Common myeloid progenitor, CD34-positive (primary cell): ENCODE measurements at regions not wholly inside any gene's neighbourhood (a gene's known extent, or its start where the extent isn't known, plus 50 kb on each side); places are given as distances from the start of the nearest gene placed in this dataset.

Experiments used
- CTCF ChIA-PET: fragments of 350-600 bp; sonication (Branson Sonifier 250); formaldehyde crosslinking; loops from one replicate; lab custom pipeline; 2021; ENCODE audit warnings: antibody characterized with exemption; lab: Charles Lee
- POLR2A ChIA-PET: fragments of 350-600 bp; sonication (Branson Sonifier 250); formaldehyde crosslinking; loops from one replicate; lab custom pipeline; 2021; ENCODE audit warnings: antibody characterized with exemption; lab: Charles Lee
- DNase-seq, 3 donors: peaks; one replicate each; pipeline versions ENCODE4 v3.0.0 to v3.0.0-alpha.2; 2013
- H3K27ac ChIP-seq, 2 experiments: 1 replicate in 1 of 2; 2 replicates in 1 of 2; pipeline ENCODE4 v1.7.0; 2013; ENCODE audit warnings: inconsistent platforms in 2 of 2, low read length in 2 of 2, mild to moderate bottlenecking in 2 of 2, low read depth in 1 of 2, moderate library complexity in 1 of 2; ENCODE audit not compliant: severe bottlenecking in 2 of 2, insufficient read depth in 1 of 2, poor library complexity in 1 of 2
- H3K27me3 ChIP-seq, 5 experiments: replicated peaks in 2 of 5; 1 replicate in 3 of 5; 2 replicates in 2 of 5; pipeline versions ENCODE4 v1.6.1 to v1.7.0; 2013; ENCODE audit warnings: low read length in 4 of 5, mild to moderate bottlenecking in 2 of 5, moderate library complexity in 2 of 5, inconsistent platforms in 1 of 5; ENCODE audit not compliant: insufficient read depth in 5 of 5, control insufficient read depth in 4 of 5
- H3K36me3 ChIP-seq, 4 experiments: 1 replicate in 2 of 4; 2 replicates in 2 of 4; pipeline versions ENCODE4 v1.6.1 to v1.7.0; 2013; ENCODE audit warnings: low read length in 3 of 4, control low read depth in 1 of 4, mild to moderate bottlenecking in 1 of 4; ENCODE audit not compliant: control insufficient read depth in 4 of 4, insufficient read depth in 4 of 4
- H3K4me1 ChIP-seq, 4 experiments: 1 replicate in 3 of 4; 2 replicates in 1 of 4; pipeline versions ENCODE4 v1.6.1 to v1.7.1; 2013; ENCODE audit warnings: low read length in 3 of 4, mild to moderate bottlenecking in 3 of 4, control low read depth in 1 of 4, inconsistent platforms in 1 of 4, moderate library complexity in 1 of 4; ENCODE audit not compliant: control insufficient read depth in 4 of 4, insufficient read depth in 4 of 4; ENCODE audit errors: control extremely low read depth in 1 of 4
- H3K4me3 ChIP-seq, 7 experiments: 1 replicate in 4 of 7; 2 replicates in 3 of 7; pipeline versions ENCODE4 v1.5.1 to v1.7.0; 2013; ENCODE audit warnings: mild to moderate bottlenecking in 7 of 7, low read length in 6 of 7, moderate library complexity in 6 of 7, inconsistent platforms in 2 of 7, low read depth in 2 of 7, control low read depth in 1 of 7; ENCODE audit not compliant: insufficient read depth in 4 of 7, control insufficient read depth in 1 of 7; ENCODE audit errors: extremely low read depth in 1 of 7
- H3K9me3 ChIP-seq, 5 experiments: 1 replicate in 4 of 5; 2 replicates in 1 of 5; pipeline versions ENCODE4 v1.6.1 to v1.7.1; 2013; ENCODE audit warnings: low read length in 4 of 5, mild to moderate bottlenecking in 2 of 5, inconsistent platforms in 1 of 5, low read depth in 1 of 5, moderate library complexity in 1 of 5; ENCODE audit not compliant: control insufficient read depth in 4 of 5, insufficient read depth in 2 of 5; ENCODE audit errors: control extremely low read depth in 1 of 5
- WGBS: methylation state at CpG from one replicate; pipeline ENCODE4 v1.1.5; 2013; ENCODE audit not compliant: insufficient coverage; 5-methylcytosine and 5-hydroxymethylcytosine counted together

DNA sequence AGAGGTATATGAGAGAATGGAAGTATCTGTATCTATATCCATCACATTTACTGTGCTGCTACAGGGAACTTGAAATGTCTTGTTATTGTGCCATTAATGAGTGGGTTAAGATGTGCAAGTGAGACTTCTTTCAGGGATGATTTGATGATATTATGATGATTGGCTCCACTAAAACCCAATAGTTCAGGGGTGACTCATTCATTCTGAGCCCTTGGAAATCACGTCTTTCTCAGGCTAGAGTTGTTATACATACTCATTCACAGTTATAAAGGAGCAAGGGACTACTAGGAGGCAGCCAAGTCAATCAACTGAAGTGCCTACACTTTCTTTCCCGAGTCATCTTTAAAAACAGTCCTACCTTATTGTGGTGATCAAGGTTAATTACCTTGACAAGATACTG is 1109.8 kb upstream of the B3GALT2 start:
- H3K9me3 ChIP-seq, result no peaks in the 10 kb centered on the region
- 88% methylated on average over 1 of the region's 2 CpGs for WGBS
- DNase-seq, result no peak
- H3K27ac ChIP-seq, result no peak overlapping the region
- peaks cover 0 to 5% (median 2%) of the 10 kb centered on the region in 4 experiments for H3K4me1 ChIP-seq
- ChIA-PET POLR2A (no interaction called here), CTCF (interaction anchor here (1.2 kb wide), 1 partner anchor 1081 kb away, joined by 3 read pairs; no protein-coding TSS in a partner anchor)
- no peaks in the 10 kb centered on the region for H3K36me3 ChIP-seq
- H3K4me3 ChIP-seq, result no peak overlapping the region
- H3K27me3 ChIP-seq, result no peaks in the 10 kb centered on the region

DNA sequence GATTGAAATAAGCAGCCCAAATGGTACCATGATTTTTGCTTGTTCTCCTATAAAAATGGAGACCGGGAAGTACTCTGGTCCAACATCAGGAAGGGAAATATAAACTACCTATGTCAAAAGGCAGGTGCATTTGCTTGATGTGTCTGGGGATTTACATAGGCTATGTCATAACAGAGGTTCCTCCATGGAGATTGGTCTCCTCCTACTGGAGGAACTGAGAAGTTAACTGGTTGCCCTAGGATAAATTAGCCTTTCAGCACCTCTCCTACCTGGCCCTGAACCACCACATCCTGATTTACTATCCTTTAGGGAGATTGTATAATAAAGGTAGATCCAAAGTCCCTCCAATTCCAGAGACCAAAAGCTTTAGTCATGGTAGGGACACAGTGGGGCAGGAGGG is 1109.3 kb upstream of the B3GALT2 start:
- no peak overlapping the region for H3K4me3 ChIP-seq
- peak; percentile 53 to 75 (median 69) for DNase-seq
- CTCF ChIA-PET, result interaction anchor here (1.2 kb wide), 1 partner anchor 1081 kb away, joined by 3 read pairs; no protein-coding TSS in a partner anchor
- POLR2A ChIA-PET, result no interaction called here
- no peaks in the 10 kb centered on the region for H3K36me3 ChIP-seq
- no peak overlapping the region for H3K27ac ChIP-seq
- H3K9me3 ChIP-seq, result no peaks in the 10 kb centered on the region
- WGBS, result 0% methylated on average over 1 of the region's 1 CpG
- H3K4me1 ChIP-seq, result peaks cover 0 to under 1% (median 0%) of the 10 kb centered on the region in 4 experiments
- H3K27me3 ChIP-seq, result no peaks in the 10 kb centered on the region

DNA sequence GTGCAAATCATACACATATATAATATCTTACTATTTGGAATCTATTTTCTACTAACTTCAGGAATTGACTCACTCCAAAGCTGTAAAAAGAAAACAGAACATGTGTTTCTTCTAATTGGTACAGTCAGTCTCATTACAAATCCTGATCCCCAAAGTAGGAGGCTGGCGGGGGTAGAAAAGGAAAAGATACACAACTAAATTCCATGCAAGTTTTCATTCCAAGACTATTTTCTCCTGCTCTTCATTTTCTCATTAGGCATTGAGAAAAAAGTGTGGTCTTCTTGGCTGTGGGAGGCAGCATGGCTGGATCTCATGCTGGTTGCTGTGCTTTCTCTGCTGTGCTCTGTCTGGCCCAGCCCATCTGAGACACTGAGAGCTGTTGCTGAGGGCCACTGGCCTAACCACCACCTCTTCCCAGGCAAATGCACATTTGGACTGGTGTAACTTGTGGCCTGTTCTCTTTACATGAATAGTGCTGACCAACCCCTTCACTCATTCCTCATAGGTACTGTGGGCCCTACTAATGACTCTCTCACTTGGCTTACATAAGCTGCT is 1107.5 kb upstream of the B3GALT2 start:
- no peak for DNase-seq
- Histone ChIP-seq H3K9me3 (no peaks in the 10 kb centered on the region), H3K4me1 (peaks cover 0 to 8% (median 5%) of the 10 kb centered on the region in 4 experiments), H3K4me3 (no peak overlapping the region), H3K27me3 (no peaks in the 10 kb centered on the region), H3K36me3 (no peaks in the 10 kb centered on the region), H3K27ac (no peak overlapping the region)
- no CpG with 5 or more reads among the region's 1 CpG for WGBS
- ChIA-PET POLR2A (no interaction called here), CTCF (no interaction called here)

DNA sequence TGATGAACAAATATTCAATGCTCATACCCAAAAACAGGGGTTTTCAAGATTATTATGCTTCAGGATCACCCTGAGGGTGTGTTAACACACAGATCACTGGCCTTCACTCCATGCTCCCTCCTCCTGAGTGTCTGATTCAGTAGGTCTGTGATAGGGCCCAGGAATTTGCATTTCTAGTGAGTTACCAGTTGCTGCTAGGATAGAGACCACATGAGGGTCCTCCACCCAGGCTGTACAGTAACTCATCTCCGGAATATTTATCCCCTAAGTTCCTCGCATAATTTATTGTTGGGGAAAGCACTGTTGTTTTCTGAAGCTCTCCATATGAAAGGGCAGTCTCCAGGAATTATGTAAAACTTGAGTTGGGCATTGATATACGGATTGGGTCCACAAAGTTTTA is 1106.6 kb upstream of the B3GALT2 start:
- ChIA-PET POLR2A (no interaction called here), CTCF (no interaction called here)
- DNase-seq, result no peak

DNA sequence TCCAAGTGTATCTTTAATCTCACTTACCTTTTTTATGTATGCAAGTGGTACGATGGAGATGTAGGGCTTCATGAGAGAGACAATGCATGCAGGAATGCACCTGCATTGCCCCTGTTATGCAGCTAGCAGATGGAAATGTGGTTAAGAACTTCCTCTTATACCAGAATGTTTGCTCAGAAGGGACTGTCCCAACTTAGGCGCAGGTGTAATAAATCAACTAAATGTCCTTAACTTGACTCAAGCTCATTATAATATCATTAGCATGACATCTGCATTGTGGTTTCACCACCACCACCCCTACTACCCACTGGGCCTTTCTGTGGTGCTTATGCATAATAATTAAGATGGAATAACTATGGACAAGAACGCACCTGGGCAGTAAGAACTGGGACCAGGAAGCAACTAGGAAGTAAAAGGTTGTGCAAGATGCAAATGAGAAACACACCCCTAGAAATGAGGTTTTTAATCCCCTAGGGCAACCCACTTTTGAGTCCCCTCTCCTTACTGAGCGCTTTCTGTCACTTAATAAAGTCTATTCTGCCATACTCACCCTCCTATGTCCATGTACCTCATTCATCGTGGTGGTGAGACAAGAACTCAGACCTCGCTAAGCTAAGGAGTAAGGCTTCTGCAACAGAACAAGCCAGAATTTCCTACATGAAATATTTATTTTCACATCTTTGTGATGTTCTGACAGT is 1103.3 kb upstream of the B3GALT2 start:
- 64% methylated on average over 4 of the region's 6 CpGs for WGBS
- Histone ChIP-seq H3K9me3 (no peaks in the 10 kb centered on the region), H3K27me3 (no peaks in the 10 kb centered on the region), H3K36me3 (no peaks in the 10 kb centered on the region), H3K4me1 (peaks cover 0 to 8% (median 5%) of the 10 kb centered on the region in 4 experiments), H3K4me3 (no peak overlapping the region), H3K27ac (no peak overlapping the region)
- DNase-seq, result peak; percentile 62 to 95 (median 91)
- ChIA-PET POLR2A (no interaction called here), CTCF (interaction anchor here (0.5 to 1.6 kb wide), 3 partner anchors 14 to 1708 kb away, joined by 3 to 4 read pairs (median 4); no protein-coding TSS in a partner anchor)

More for the DNA sequence above, 1106.6 kb upstream of the B3GALT2 start:
- Histone ChIP-seq H3K27ac (no peak overlapping the region), H3K27me3 (no peaks in the 10 kb centered on the region), H3K4me1 (peaks cover 0 to 8% (median 5%) of the 10 kb centered on the region in 4 experiments), H3K36me3 (no peaks in the 10 kb centered on the region), H3K9me3 (no peaks in the 10 kb centered on the region), H3K4me3 (no peak overlapping the region)
- 100% methylated on average over 2 of the region's 3 CpGs for WGBS

DNA sequence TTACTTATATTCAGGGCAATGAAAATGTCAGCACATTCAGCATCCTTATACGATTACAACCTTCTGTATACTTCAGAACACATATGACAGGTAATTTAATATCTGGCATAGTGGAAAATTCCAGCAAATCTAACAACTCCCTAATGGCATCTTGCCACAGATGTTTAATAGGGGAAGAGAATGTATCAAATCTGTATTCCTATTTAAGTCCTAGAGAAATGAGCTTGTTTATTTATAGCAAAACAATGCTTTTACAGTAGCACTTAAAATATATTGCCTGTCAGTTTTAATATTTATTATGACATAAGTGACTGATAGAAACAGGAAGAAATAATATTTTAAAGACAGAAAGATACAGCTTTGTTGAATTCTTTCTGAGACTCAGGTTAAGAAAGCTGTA is 1101.8 kb upstream of the B3GALT2 start:
- H3K36me3 ChIP-seq, result no peaks in the 10 kb centered on the region
- no peak overlapping the region for H3K27ac ChIP-seq
- ChIA-PET CTCF (interaction anchor here (1.6 kb wide), 1 partner anchor 12 kb away, joined by 4 read pairs; no protein-coding TSS in a partner anchor), POLR2A (no interaction called here)
- H3K4me3 ChIP-seq, result no peak overlapping the region
- H3K4me1 ChIP-seq, result peaks cover 0 to 8% (median 5%) of the 10 kb centered on the region in 4 experiments
- no CpG with 5 or more reads among the region's 1 CpG for WGBS
- no peak for DNase-seq
- no peaks in the 10 kb centered on the region for H3K9me3 ChIP-seq
- no peaks in the 10 kb centered on the region for H3K27me3 ChIP-seq

DNA sequence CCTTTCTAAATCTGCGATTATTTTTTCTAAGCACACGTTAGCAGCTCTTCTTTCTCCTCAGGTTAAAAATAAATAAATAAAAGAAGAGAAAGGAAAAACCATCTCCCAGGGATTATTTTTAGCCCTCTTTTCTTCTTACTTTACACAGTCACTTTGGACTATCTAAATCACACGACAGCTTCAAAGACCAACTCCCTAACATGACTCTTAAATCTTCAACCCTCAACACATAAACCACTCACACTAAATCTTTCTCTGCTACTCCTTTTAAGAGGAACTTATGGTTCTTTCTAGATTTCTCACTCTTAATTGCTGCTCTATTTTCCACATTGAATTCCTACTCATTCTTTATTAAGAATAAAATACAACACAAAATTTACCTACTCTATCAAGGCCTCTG is 1095.0 kb upstream of the B3GALT2 start:
- 20% methylated on average over 1 of the region's 3 CpGs for WGBS
- POLR2A ChIA-PET, result no interaction called here
- CTCF ChIA-PET, result no interaction called here

More for the DNA sequence above, 1095.0 kb upstream of the B3GALT2 start:
- H3K27ac ChIP-seq, result no peak overlapping the region
- no peaks in the 10 kb centered on the region for H3K9me3 ChIP-seq
- H3K4me3 ChIP-seq, result no peak overlapping the region
- H3K4me1 ChIP-seq, result no peaks in the 10 kb centered on the region
- H3K27me3 ChIP-seq, result no peaks in the 10 kb centered on the region
- DNase-seq, result peak in 1 of 3 donors; percentile 15
- no peaks in the 10 kb centered on the region for H3K36me3 ChIP-seq
